H7 (cell line): ENCODE measurements at regions not wholly inside any gene's neighbourhood (a gene's known extent, or its start where the extent isn't known, plus 50 kb on each side); places are given as distances from the start of the nearest gene placed in this dataset.
"Not testable (repeated sequence)": the region's sequence is repeated elsewhere in the genome, so short reads cannot be mapped to it uniquely, and the experiment has no call there.

Source experiments
- DNase-seq: peaks from one replicate; pipeline ENCODE4 v3.0.0; 2012
- H3K27me3 ChIP-seq: 2 replicates; pipeline ENCODE4 v1.6.0; 2011; ENCODE audit warnings: mild to moderate bottlenecking, low read length; ENCODE audit not compliant: control insufficient read depth, insufficient read depth
- H3K36me3 ChIP-seq: replicated peaks from 2 replicates; pipeline ENCODE4 v1.5.1; 2011; ENCODE audit warnings: low read length; ENCODE audit not compliant: control insufficient read depth, insufficient read depth
- H3K4me3 ChIP-seq: 2 replicates; pipeline ENCODE4 v1.5.1; 2011; ENCODE audit warnings: low read depth, mild to moderate bottlenecking, control low read depth, low read length, moderate library complexity; ENCODE audit not compliant: insufficient read depth

DNA sequence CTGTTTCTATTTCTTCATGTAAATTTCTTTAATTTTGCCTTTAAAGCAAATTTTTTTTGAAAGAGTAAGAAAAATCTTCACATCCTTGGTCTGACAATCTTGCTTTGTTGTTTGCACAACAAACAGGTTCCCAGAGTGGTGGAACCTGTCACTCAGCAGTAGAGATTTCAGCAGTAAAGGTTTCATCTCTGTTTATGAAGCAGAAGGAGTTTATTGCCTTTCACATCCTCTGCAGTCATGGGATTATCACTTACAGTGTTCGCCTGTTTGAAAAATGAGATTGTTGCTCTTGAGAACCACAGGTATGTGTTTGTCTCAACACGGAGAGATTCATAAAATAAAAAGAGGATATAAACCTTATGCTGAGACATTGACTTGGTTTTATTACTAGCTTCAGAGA is 342.6 kb downstream of the IPMK start:
- Histone ChIP-seq H3K36me3 (no peaks in the 10 kb centered on the region), H3K27me3 (no peaks in the 10 kb centered on the region), H3K4me3 (no peak overlapping the region)
- DNase-seq, result no peak

DNA sequence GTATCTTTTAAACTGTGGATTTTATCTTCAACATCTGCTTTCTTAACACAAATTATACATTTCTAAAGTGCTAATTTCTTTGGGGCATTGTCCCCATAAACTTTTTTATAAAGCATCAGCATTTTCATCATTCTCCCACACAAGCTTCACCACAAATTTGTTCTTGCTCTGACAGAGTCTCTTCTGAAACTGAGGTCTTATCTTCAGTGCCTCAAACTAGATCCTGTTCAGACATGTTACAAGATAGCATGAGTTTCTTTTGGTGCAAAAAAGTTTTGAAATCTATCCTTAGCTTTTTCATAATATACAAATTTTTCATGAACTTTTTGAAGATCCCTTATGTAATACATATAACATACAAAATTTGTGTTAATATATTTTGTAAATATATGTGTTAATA is 346.6 kb downstream of the IPMK start:
- H3K27me3 ChIP-seq, result no peaks in the 10 kb centered on the region
- DNase-seq, result no peak
- H3K36me3 ChIP-seq, result no peaks in the 10 kb centered on the region
- no peak overlapping the region for H3K4me3 ChIP-seq

DNA sequence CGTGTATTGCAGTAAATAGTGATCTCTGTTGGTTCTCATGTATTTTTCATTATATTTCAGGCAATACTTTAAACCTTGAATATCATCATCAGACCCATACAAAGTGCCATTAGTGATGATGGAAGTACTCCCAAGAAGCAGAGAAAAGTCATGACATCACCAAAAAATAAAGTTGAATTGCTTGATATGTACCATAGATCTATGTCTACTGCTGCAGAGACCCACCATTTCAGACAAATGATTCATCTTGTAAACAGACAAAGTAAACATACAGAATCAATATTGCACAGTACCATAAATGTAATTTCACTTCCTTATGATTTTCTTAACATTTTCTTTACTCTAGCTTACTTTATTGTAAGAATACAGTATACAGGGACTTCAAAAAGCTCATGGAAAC is 347.8 kb downstream of the IPMK start:
- Histone ChIP-seq H3K27me3 (no peaks in the 10 kb centered on the region), H3K36me3 (no peaks in the 10 kb centered on the region), H3K4me3 (no peak overlapping the region)
- no peak for DNase-seq

DNA sequence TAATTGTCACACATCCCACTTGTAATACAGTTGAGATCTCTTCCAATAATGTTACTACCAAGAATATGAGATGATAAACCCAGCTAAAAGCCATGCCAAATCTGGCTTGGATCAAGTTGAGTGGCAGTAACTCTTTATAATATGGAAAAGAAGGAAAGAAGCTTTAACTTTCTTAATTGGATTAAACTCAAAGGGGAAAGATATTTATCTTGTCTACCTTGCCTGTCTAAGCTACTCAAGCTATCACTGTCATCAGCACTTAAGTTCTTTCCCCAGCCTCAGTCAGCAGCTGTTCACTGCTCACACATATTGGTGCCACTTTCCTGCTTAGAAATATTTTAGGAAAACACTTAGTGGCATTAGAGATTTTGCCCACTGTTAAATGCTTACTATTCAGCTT is 350.7 kb downstream of the IPMK start:
- no peak for DNase-seq
- Histone ChIP-seq H3K4me3 (no peak overlapping the region), H3K27me3 (no peaks in the 10 kb centered on the region), H3K36me3 (no peaks in the 10 kb centered on the region)

DNA sequence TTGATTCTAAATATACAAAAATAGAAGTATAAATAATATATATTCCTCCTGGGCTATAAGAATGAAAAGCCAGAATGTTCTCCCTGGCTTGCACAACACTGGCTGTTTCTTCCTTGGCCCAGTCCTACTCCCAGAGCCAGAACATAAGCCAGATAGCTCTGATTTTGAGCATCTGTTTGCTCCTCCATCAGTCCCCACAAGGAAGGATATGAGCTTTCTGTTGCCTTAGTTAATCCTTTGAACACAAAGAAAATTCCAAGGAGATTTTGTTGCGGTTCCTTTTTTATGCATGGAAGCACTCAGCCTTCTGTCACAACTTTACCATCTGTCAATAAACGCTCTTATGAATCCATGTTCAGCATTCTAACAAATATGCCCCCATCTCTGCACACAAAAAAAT is 361.8 kb downstream of the IPMK start:
- no peak for DNase-seq
- Histone ChIP-seq H3K27me3 (no peaks in the 10 kb centered on the region), H3K36me3 (no peaks in the 10 kb centered on the region), H3K4me3 (no peak overlapping the region)

DNA sequence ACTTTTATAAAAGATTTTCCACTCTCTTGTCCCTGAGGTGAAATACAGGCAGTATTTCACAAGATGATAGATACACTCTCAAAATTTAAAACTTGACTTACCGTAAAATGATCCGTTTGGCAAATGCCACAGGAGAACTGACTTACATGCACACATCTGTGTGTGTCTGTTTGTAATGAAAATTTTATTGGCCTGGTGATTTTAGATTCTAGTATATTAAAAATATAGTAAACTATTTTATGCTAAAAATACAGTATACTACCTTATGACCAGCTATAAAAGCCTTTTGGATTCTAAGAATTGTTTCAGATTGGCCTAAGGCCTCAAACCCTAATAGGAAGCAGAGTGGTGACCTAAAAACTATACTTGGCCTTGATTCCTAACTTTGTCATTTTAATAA is 362.7 kb downstream of the IPMK start:
- no peaks in the 10 kb centered on the region for H3K27me3 ChIP-seq
- no peaks in the 10 kb centered on the region for H3K36me3 ChIP-seq
- no peak overlapping the region for H3K4me3 ChIP-seq
- DNase-seq, result no peak

DNA sequence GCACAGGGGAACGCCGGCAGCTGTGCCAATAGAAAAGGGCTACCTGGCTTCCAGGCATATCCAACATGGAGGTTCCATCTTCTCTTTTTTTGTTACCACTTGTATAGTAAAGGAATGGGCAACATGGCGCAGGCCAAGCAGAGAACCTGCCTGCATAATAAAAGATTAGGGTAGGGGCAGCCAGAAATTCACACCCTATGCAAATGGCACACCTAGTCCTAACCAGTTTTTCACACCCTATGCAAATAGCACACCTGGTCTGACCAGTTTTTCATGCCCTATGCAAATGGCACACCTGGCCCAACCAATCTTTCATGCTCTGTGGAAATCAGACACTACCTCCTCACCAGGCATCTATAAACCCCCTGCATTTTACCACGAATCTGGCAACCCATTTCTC is 369.5 kb downstream of the IPMK start:
- Histone ChIP-seq H3K27me3 (no peaks in the 10 kb centered on the region), H3K4me3 (no peak overlapping the region), H3K36me3 (no peaks in the 10 kb centered on the region)
- DNase-seq, result no peak

DNA sequence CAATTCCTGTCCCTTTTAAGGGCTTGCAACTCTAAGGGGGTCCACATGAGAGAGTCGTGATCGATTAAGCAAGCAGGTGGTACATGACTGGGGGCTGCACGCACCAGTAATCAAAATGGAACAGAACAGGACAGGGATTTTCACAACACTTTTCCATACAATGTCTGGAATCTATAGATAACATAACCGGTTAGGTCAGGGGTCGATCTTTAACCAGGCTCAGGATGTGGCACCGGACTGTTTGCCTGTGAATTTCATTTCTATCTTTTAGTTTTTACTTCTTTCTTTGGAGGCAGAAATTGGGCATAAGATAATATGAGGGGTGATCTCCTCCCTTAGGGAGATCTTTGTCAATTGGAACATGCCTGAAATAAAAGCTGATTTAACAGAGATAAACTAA is 370.1 kb downstream of the IPMK start:
- no peaks in the 10 kb centered on the region for H3K27me3 ChIP-seq
- no peak for DNase-seq
- H3K36me3 ChIP-seq, result no peaks in the 10 kb centered on the region
- no peak overlapping the region for H3K4me3 ChIP-seq

DNA sequence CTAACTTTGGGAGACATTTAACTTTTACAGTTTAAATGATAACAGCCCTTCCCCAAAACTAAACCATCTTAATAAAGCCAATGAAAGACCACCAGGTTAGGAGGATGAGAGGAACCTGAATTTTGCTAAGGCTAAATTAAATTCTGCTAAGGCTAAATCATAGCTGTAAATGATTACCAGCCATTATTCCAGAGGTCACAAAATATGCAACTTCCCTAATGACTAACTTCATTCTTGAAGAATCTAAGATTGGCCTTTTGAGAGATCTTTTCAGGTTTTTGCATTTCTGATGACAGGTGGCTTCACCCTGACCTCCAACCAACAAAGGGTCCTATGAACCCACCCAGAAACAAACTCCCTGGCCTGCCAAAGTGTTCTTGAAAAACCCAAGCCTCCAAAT is 373.3 kb downstream of the IPMK start:
- Histone ChIP-seq H3K36me3 (no peaks in the 10 kb centered on the region), H3K4me3 (no peak overlapping the region), H3K27me3 (no peaks in the 10 kb centered on the region)
- DNase-seq, result no peak

DNA sequence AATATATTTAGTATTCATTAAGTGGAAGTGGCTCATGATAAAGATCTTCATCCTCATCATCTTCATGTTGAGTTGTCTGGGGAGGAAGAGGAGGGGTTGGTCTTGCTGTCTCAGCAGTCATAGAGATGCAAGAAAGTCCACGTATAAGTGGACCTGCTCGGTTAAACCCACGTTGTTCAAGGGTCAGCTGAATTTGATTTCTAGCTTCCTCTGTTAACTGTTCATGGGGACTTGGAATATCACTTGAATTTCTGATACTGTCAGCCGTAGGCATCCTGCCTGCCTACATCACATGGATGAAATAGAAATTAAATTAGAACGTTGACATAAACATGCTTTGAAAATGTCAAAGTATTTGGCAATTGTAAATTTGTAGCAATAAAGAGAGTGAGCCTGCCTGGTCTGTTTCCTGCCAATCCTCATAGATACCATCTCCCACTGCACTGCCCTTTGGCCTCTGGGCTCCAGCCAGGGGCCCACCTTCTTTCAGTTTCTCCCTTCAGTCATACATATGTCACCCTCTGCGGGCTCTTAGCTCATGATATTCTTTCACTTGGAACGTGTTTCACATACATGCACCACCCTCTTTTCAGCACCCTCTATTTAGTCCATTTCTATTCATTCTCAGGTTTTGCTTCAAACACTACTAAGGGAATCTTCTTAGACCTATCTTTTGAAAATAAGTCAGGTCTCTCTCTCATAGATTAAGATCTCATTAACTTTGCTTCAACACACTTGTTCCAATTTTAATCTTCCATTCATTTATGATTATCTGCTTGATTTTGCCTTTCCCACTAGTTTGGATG is 376.3 kb downstream of the IPMK start:
- Histone ChIP-seq H3K27me3 (no peaks in the 10 kb centered on the region), H3K4me3 (no peak overlapping the region), H3K36me3 (no peaks in the 10 kb centered on the region)
- no peak for DNase-seq

DNA sequence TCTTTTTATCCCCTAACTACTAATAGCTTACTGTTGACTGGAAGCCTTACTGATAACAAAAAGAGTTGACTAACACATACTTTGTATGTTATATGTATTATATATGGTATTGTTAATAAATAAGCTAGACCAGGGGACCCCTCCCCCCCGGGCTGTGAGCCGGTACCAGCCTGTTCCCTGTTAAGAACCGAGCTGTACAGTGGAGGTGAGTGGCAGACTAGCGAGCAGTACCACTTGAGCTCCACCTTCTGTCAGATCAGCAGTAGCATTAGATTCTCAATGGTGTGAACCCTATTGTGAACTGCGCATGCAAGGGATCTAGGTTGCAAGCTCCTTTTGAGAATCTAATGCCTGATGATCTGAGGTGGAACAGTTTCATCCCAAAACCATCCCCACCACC is 377.0 kb downstream of the IPMK start:
- H3K36me3 ChIP-seq, result no peaks in the 10 kb centered on the region
- H3K27me3 ChIP-seq, result no peaks in the 10 kb centered on the region
- H3K4me3 ChIP-seq, result no peak overlapping the region
- DNase-seq, result no peak

DNA sequence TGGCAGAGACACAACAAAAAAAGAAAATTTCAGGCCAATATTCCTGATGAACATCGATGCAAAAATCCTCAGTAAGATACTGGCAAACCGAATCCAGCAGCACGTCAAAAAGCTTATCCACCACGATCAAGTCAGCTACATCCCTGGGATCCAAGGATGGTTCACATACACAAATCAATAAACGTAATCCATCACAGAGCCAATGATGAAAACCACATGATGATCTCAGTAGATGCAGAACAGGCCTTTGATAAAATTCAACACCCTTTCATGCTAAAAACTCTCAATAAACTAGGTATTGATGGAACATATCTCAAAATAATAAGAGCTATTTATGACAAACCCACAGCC is 382.1 kb downstream of the IPMK start:
- H3K36me3 ChIP-seq, H3K4me3 ChIP-seq, DNase-seq, H3K27me3 ChIP-seq: not testable (repeated sequence)

DNA sequence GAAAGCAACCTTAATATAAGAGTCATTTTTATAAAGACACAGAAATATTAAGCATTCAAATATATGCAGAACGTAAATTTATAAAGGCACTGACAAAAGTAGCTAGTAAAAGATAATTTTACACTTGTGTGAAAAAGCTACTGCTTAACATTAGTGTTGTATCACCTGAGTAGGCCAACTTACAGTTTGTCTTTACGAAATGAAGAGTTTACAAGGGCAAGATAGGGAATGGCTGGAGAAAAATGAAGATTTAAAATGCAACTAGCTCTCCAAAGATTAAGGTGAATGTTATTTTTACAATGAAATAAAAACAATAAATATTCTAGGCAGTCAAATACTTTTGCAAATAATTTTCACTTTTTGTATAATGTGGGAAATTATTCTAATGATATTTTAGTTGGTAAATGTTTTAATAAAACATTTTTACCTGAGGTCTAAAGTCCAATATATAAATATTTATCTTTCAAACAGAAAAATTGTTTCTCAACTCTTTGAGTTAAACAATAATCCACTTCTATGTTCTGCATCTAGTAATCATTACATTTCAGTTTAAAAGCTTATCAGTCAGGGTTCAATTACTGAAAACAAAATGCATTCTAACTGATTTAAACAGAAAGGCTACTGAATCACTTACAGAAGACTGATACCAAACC is 382.6 kb downstream of the IPMK start:
- Histone ChIP-seq H3K36me3 (no peaks in the 10 kb centered on the region), H3K27me3 (no peaks in the 10 kb centered on the region), H3K4me3 (no peak overlapping the region)
- DNase-seq, result no peak

DNA sequence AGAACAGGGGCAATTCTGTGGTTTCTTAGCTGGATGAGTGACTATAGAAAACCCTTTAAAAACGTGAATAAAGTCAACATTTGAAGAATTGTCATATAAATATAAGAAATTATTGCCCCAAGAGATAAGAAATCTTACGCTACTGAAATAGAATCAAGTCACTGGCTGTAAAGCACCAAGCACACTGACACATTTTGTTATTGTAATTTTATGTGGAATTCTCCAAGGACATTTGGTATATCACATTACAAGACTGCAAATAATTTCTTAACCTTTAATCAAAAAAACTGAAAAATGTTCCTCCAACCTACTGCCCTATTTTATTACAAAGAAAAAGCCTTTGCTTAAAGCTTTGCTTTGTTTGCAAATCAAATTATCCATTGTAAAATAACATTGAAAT is 383.3 kb downstream of the IPMK start:
- no peak overlapping the region for H3K4me3 ChIP-seq
- no peaks in the 10 kb centered on the region for H3K36me3 ChIP-seq
- no peak for DNase-seq
- no peaks in the 10 kb centered on the region for H3K27me3 ChIP-seq

DNA sequence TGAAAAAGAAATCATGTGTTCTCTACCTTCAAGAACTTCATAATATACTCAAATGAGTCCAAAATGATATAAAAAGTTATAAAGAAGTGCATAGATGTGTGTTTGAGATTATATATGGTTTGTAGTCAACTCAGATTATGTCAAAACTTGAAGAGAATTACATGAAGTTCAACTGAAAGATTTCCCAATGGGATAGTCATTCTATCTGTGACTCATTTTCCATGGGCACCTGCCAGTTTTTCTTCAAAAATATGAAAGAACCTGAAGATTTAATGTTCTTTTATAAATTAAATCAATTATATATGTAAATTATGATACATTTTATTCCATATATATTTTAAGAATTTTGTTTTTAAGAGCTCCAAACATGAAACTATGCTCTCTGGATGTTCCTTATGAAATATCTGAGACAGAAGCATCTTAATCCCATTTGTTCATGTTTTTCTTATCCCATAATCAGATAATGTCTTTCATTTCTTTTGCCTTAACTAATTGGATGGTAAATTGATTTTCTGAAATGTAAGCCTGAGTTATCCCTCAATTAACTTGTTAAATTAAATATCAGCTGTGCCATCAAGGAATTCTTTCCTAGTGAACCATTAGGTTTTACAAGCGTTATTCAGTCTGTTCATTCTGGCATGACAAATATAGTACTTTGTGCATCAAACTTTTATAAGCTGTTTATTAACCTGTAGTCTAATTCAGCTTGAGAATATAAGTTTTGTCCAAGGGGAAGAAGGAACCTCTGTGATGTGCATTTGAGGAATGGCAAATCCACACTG is 387.1 kb downstream of the IPMK start:
- no peak for DNase-seq
- Histone ChIP-seq H3K4me3 (no peak overlapping the region), H3K36me3 (no peaks in the 10 kb centered on the region), H3K27me3 (no peaks in the 10 kb centered on the region)
